ENCODE measurements at regions not wholly inside any gene's neighbourhood (a gene's known extent, or its start where the extent isn't known, plus 50 kb on each side); places are given as distances from the start of the nearest gene placed in this dataset.
"Not testable (repeated sequence)": the region's sequence is repeated elsewhere in the genome, so short reads cannot be mapped to it uniquely, and the experiment has no call there.

GRCh38 chr3:195974281-195974680 lies 65.9 kb upstream of the TNK2 start:
- not testable (repeated sequence) for DNase-seq (ENCODE audit: low read depth in 3 of 3, low spot score in 2 of 3)

GRCh38 chr3:195970873-195971272 lies 62.5 kb upstream of the TNK2 start:
- DNase-seq (ENCODE audit: low read depth in 3 of 3, low spot score in 2 of 3): not testable (repeated sequence)

GRCh38 chr3:195969838-195970776 lies 61.8 kb upstream of the TNK2 start:
- not testable (repeated sequence) for DNase-seq (ENCODE audit: low read depth in 3 of 3, low spot score in 2 of 3)

GRCh38 chr3:195969341-195969740 lies 61.0 kb upstream of the TNK2 start:
- not testable (repeated sequence) for DNase-seq (ENCODE audit: low read depth in 3 of 3, low spot score in 2 of 3)

GRCh38 chr3:195968104-195968503 lies 59.8 kb upstream of the TNK2 start:
- not testable (repeated sequence) for DNase-seq (ENCODE audit: low read depth in 3 of 3, low spot score in 2 of 3)

GRCh38 chr3:195967387-195967720 lies 59.0 kb upstream of the TNK2 start:
- DNase-seq (ENCODE audit: low read depth in 3 of 3, low spot score in 2 of 3): not testable (repeated sequence)

- DNase-seq (ENCODE audit: low read depth in 3 of 3, low spot score in 2 of 3): not testable (repeated sequence)
Observed at GRCh38 chr3:195966563-195967386, 58.4 kb upstream of the TNK2 start.

- DNase-seq (ENCODE audit: low read depth in 3 of 3, low spot score in 2 of 3): not testable (repeated sequence)
Observed at GRCh38 chr3:195965217-195965616, 56.9 kb upstream of the TNK2 start.

- DNase-seq (ENCODE audit: low read depth in 3 of 3, low spot score in 2 of 3): not testable (repeated sequence)
Observed at GRCh38 chr3:195964318-195965107, 56.2 kb upstream of the TNK2 start.

GRCh38 chr3:195962222-195962621 lies 53.9 kb upstream of the TNK2 start:
- DNase-seq (ENCODE audit: low read depth in 3 of 3, low spot score in 2 of 3): not testable (repeated sequence)

- not testable (repeated sequence) for DNase-seq (ENCODE audit: low read depth in 3 of 3, low spot score in 2 of 3)
Observed at GRCh38 chr3:195960971-195961775, 52.8 kb upstream of the TNK2 start.

- not testable (repeated sequence) for DNase-seq (ENCODE audit: low read depth in 3 of 3, low spot score in 2 of 3)
Observed at GRCh38 chr3:195960164-195960563, 51.8 kb upstream of the TNK2 start.

GRCh38 chr3:195959367-195960157 lies 51.2 kb upstream of the TNK2 start:
- not testable (repeated sequence) for DNase-seq (ENCODE audit: low read depth in 3 of 3, low spot score in 2 of 3)

- not testable (repeated sequence) for DNase-seq (ENCODE audit: low read depth in 3 of 3, low spot score in 2 of 3)
Observed at GRCh38 chr3:195958736-195959135, 50.4 kb upstream of the TNK2 start.

All from right renal cortex interstitium (tissue), 3 donors.